Sciatic nerve (tissue), 2 donors: ENCODE measurements at regions not wholly inside any gene's neighbourhood (a gene's known extent, or its start where the extent isn't known, plus 50 kb on each side); places are given as distances from the start of the nearest gene placed in this dataset.

Experiments used
- ATAC-seq: fragments of 200-7000 bp; cut with Tn5 transposase; one replicate; pipeline ENCODE4 v1.9.1; 2020; ENCODE audit warnings: mild to moderate bottlenecking, moderate library complexity
- DNase-seq: peaks from one replicate; pipeline ENCODE4 v3.0.0-alpha.2; 2020; ENCODE audit warnings: low spot score
- intact Hi-C: fragments of 100-400 bp; cut with DNase I; formaldehyde crosslinking; loops from one replicate; pipeline ENCODE4 v1.14.2; 2022
- donor health status: DM: no; HTN: no; CAD: no.
- donor health status: DM: no; HTN: no; CAD: no.

GRCh38 chr1:192940658-192941057, 118.5 kb downstream of the UCHL5 start:
- intact Hi-C loops: no loop called here
- no peak for ATAC-seq
- DNase-seq: no peak

DNA sequence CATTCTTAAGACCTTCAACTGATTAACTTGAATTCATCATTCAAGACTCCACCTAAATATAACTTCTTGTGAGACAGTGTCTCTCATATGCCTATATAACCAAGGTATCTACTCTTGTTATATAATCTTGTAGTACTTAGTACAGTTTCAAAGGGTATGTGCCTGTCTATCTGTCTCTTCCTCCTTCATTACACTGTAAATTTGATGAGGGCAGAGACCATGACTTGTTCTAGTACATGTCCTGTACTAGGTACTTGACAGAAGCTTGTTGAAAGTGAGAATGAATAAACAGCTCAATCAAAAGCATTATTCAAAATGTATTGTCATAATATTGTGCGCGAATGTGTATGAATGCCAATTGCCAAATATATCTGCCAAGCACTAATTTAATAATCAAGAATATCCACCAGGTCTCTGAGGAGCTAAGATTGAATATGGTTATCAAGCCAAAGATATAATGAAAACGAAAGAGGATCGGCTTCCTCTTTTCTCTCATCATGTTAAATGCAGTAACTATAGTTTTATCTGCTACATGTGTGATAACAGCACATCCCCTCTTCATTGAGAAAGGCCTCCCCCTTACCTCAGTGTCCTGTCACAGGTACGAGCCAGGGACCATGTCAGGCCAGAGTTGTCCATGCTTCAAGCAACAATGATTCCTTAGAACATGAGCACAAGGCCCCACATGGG, 117.3 kb downstream of the UCHL5 start:
- ATAC-seq: no peak

DNA sequence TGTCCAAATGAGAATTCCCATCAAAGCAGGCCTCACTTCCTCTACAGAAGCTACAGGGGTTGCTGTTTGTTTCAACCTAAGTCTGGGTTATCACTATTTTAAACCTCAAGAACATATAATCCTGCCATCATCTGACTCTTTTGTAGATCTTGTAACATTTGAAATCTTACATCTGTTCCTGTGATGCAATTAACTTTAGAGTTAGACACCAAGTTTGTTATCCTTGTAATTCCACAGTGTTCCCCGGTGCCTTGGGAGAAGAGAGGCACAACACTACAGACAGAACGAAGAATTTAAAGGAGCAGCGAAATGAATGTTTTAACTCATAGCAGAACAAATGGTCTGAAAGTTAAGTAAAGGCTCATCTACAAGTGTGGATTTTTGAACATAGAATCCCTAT, 116.1 kb downstream of the UCHL5 start:
- ATAC-seq: peak; percentile 76

More for the DNA sequence above, 117.3 kb downstream of the UCHL5 start:
- intact Hi-C loops: no loop called here
- no peak for DNase-seq

GRCh38 chr1:192943522-192943921, 115.6 kb downstream of the UCHL5 start:
- intact Hi-C loops: no loop called here
- DNase-seq: no peak
- peak; percentile 77 for ATAC-seq

More for the DNA sequence above, 116.1 kb downstream of the UCHL5 start:
- intact Hi-C loops: no loop called here
- no peak for DNase-seq

DNA sequence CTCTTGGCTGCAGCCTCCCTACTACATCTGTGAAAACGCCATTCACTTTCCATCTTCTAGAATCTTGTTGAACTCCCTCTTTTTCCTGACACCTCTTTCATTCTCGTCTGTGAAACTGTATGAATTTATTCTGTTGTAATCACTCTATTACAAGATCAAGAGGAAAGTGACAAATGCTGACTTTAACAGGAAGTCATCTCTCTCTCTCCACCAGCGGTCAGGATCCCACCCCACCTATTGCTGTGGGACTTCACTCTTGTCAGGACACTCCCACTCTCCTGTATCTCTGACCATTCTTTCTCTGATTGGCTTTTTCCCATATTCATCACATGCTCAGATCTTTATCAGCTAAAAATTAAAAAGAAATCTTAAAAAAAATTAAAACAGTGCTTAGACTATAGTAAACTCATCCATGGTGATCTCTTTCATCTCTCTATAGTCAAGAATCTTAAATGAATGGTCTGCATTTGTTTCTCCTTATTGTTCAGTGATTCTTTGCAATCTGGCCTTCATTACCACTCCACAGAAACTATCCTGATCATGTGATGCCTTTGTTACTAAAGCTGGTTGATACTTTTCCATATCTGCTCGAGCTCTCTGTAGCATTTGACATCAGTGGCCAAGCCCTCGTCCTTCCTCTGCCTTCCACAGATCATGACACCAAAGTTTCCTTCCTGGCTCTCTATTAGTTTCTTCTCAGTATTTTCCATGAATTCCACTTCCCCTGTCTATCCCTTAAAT, 113.6 kb downstream of the UCHL5 start:
- intact Hi-C loops: no loop called here
- ATAC-seq (no peak), DNase-seq (no peak)

DNA sequence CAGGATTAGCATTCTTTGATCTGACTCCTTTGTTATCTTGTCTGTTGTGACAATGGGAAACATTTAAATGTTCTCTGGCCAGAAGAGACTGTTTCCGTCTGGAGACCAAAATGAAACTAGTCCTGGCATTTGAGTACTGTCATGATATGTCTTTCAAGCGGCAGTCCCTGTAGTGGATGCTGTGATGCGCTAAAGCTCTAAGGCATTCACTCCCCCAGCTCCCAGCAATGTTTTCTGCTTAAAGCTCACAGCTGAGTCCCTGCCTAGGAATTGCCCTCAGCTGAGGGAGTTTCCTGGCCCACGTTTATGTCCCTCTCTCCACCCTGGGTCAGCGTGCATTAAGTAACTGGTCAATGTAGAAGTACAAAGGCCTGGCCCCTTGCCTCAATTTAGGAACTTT, 109.4 kb downstream of the UCHL5 start:
- no peak for ATAC-seq
- intact Hi-C loops: no loop called here
- no peak for DNase-seq

DNA sequence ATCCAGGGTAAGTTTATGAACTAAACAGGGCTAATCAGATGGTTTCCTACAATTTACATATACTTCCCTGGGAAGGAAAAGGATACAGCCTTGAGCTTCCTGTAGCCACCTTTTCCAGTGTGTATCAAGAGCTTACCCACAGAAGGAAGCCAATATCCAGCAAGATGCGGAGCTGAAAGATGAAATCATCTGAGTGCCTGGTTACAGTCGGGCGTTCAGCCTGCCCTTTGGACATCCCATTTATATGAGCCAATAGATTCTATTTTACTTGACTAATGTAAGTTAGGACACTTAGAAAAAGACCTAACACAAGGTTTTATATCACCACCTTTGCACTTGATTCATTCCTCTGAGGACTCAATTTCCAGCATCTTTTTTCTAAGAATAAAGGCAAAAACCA, 108.2 kb downstream of the UCHL5 start:
- intact Hi-C loops: no loop called here
- ATAC-seq: no peak
- DNase-seq: no peak

DNA sequence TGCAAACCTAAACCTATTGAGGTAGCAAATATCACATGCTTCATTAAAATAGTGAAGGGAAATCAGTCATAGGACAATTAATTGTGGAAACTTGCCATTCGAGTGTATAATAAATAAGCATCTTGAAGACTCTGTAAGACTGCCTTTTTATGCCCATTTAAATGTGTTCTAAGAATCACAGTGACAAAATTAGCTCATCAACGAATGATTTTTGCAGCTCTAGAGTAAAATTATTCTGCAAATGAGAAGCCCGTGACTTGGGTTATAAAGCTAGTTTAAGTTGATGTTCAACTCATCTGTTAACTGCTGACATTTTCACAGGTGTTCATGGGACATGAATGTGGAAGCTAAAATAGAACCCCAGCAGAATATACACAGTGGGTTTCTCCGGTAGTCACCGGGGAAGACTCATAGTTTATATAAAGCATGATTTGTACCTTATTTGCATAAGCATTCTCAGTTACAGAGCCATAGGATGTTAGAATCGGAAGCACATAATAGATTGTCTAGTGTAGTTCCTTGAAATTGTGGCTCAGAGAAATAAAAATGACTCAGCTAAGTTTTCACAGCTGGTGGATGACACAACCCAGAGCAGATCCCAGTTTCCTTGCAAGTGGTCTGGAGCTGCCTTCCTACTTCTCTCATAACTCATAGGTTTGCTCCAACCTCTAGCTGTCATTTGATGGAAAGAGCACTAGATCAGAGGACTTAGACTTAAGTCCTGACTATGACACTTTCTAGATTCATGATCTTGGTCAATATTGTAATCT, 107.3 kb downstream of the UCHL5 start:
- DNase-seq: no peak
- intact Hi-C loops: no loop called here
- peak; percentile 58 for ATAC-seq

DNA sequence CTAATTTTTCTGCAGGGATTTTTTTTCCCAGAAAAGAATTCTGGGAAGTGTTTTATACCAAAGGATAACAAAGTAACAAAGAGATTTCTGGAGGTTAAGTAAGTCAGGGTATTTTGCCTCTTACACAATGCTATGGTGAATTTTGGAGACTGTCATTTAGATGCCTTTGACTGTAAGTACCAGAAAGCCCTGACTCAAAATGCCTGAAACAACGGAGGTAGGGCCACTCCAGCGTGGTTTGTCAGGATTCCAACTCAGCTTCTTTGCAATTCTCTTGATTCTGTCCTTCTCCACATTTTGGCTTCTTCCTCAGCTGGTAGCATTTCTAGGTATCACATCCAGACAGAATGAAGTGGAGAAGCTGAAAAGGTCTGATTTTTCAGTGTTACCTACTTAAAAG, 106.5 kb downstream of the UCHL5 start:
- ATAC-seq (no peak), DNase-seq (no peak)
- intact Hi-C loops: no loop called here

GRCh38 chr1:192954705-192955265, 104.4 kb downstream of the UCHL5 start:
- DNase-seq (no peak), ATAC-seq (no peak)
- intact Hi-C loops: no loop called here

DNA sequence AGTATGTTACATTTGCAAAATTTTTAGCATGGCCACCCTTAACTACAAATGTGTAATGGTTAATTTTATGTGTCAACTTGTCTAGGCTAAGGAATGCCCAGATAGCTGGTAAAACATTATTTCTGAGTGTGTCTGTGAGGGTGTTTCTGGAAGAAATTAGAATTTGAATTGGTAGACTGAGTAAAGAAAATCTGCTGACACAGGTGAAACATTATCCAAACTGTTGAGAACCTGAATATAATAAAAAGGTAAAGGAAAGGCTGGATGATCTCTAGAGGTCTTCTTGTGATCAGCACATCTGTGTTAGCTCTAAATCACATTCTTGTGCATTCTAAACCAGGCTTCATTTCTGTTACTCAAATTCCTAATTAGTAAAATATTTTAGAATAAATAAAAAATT, 100.8 kb downstream of the UCHL5 start:
- DNase-seq (no peak), ATAC-seq (no peak)
- intact Hi-C loops: no loop called here

GRCh38 chr1:192958871-192959270, 100.3 kb downstream of the UCHL5 start:
- no peak for DNase-seq
- ATAC-seq: no peak
- intact Hi-C loops: no loop called here

- no peak for DNase-seq
- ATAC-seq: no peak
- intact Hi-C loops: no loop called here
Measured at GRCh38 chr1:192959657-192960186, 99.4 kb downstream of the UCHL5 start.
